Panc1 (cell line): ENCODE measurements at regions not wholly inside any gene's neighbourhood (a gene's known extent, or its start where the extent isn't known, plus 50 kb on each side); places are given as distances from the start of the nearest gene placed in this dataset.

Experiments used
- ATAC-seq: fragments of 200-7000 bp; cut with Tn5 transposase; 2 replicates; pipeline ENCODE4 v1.9.1; 2020; ENCODE audit warnings: mild to moderate bottlenecking, moderate library complexity
- BruUV-seq: library from RNA; stranded (reverse); fragments of 400-500 nt; replicated peaks from 2 replicates; lab custom pipeline; 2021; lab: Mats Ljungman, UMichigan
- CTCF ChIA-PET: fragments of 300-600 bp; sonication (Branson Sonifier 250); formaldehyde crosslinking; loops from one replicate; lab custom pipeline; 2022; ENCODE audit warnings: antibody characterized with exemption; lab: Charles Lee
- POLR2A ChIA-PET: fragments of 300-600 bp; sonication (Branson Sonifier 250); formaldehyde crosslinking; loops from one replicate; lab custom pipeline; 2022; ENCODE audit warnings: antibody characterized with exemption; lab: Charles Lee
- DNase-seq: peaks from one replicate; pipeline ENCODE4 v3.0.0-alpha.2; 2010; ENCODE audit warnings: low read depth, low spot score
- H3K27ac ChIP-seq: 2 replicates; pipeline ENCODE4 v1.5.1; 2011; ENCODE audit warnings: mild to moderate bottlenecking, low read length, inconsistent platforms
- H3K27me3 ChIP-seq: fragments of 200-500 bp; sonication (Bioruptor generic); 2 replicates; pipeline ENCODE4 v1.6.0; 2014; ENCODE audit warnings: low read length, inconsistent platforms; ENCODE audit not compliant: control insufficient read depth, insufficient read depth
- H3K36me3 ChIP-seq: fragments of 200-500 bp; sonication (Bioruptor generic); 2 replicates; pipeline ENCODE4 v1.5.1; 2014; ENCODE audit warnings: inconsistent platforms, mild to moderate bottlenecking, low read length, moderate library complexity; ENCODE audit not compliant: control insufficient read depth, insufficient read depth
- H3K4me1 ChIP-seq: 2 replicates; pipeline ENCODE4 v1.5.1; 2011; ENCODE audit warnings: inconsistent platforms, mild to moderate bottlenecking, low read length, moderate library complexity; ENCODE audit not compliant: control insufficient read depth, insufficient read depth
- H3K4me3 ChIP-seq, 2 experiments: 2 replicates each; pipeline ENCODE4 v1.5.1; 2011 to 2012; ENCODE audit warnings: low read depth in 2 of 2, low read length in 2 of 2, mild to moderate bottlenecking in 2 of 2, inconsistent platforms in 1 of 2, moderate library complexity in 1 of 2
- H3K9me3 ChIP-seq: fragments of 200-500 bp; sonication (Bioruptor generic); 2 replicates; pipeline ENCODE4 v1.5.1; 2014; ENCODE audit warnings: low read depth, mild to moderate bottlenecking, inconsistent platforms, low read length, moderate library complexity; ENCODE audit not compliant: control insufficient read depth, insufficient read depth
- POLR2AphosphoS5 ChIP-seq: IDR thresholded peaks from 2 replicates; pipeline ENCODE4 v1.6.1; 2012; ENCODE audit warnings: mild to moderate bottlenecking, low read depth, low read length, moderate library complexity
- SIN3A ChIP-seq: IDR thresholded peaks from 2 replicates; pipeline ENCODE4 v1.6.1; 2012; ENCODE audit warnings: low read depth, mild to moderate bottlenecking, low read length, moderate library complexity, borderline replicate concordance; ENCODE audit not compliant: insufficient read depth
- TCF7L2 ChIP-seq: IDR thresholded peaks from 2 replicates; pipeline ENCODE4 v1.6.1; 2011; ENCODE audit warnings: mild to moderate bottlenecking, low read depth, low read length, inconsistent platforms
- in situ Hi-C: cut with HindIII; loops from 2 replicates; pipeline ENCODE4 v1.10.0; 2016; ENCODE audit warnings: low sequenced_read_pairs, low pct_unique_long_range_greater_than_20kb
- intact Hi-C: fragments of 100-400 bp; cut with micrococcal nuclease; formaldehyde crosslinking; loops from one replicate; pipeline ENCODE4 v1.10.0; 2022; ENCODE audit not compliant: unreplicated experiment
- TF ChIP-seq, protein P1 (sequence below): fragments of 450-650 bp; IDR thresholded peaks from 2 replicates; pipeline ENCODE4 v1.5.1; 2017; ENCODE audit warnings: mild to moderate bottlenecking
- TF ChIP-seq, protein P2 (sequence below), 2 experiments: IDR thresholded peaks; 2 replicates each; pipeline ENCODE4 v1.6.1; 2011 to 2012; ENCODE audit warnings: low read depth in 2 of 2, control low read depth in 1 of 2, low read length in 1 of 2, mild to moderate bottlenecking in 1 of 2, moderate library complexity in 1 of 2; ENCODE audit not compliant: insufficient read depth in 1 of 2

DNA sequence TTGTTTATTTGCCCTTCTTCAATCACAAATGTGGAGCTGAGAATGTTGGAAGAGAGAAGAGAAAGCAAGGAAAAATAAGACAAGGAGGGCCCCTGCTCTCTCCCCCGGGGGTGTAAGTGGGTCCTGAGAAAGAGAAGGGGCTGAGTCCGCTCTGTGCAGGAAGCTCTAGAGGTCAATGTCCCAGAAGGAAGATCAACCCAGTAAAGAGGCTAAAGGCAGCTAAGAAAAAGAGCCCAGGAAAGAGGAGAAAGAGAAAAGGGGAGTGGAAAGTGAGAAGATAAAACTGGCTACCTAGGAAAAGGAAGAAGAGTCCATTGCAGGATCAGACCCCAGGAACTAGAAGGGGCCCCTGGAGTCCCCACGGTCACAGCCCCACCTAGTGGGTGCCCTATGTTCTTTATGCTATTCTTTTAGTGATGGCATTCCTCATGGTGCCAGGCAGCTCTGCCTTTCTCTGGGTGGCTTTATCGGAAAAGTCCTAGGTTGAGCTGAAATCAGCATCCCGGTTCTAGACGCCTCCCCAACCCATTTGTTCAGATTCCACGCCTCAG, 583.4 kb downstream of the ACTL7B start:
- DNase-seq = no peak
- no peaks in the 10 kb centered on the region for H3K4me1 ChIP-seq
- in situ Hi-C loops (no loop called here), intact Hi-C loops (no loop called here)
- BruUV-seq = no TSS peak
- H3K36me3 ChIP-seq = no peaks in the 10 kb centered on the region
- H3K27me3 ChIP-seq = no peaks in the 10 kb centered on the region
- ChIA-PET POLR2A (no interaction called here), CTCF (interaction anchor here (0.6 kb wide), 1 partner anchor 269 kb away, joined by 3 read pairs; no protein-coding TSS in a partner anchor)
- H3K27ac ChIP-seq = no peak overlapping the region
- H3K4me3 ChIP-seq = peak overlapping the region in 1 of 2 experiments; percentile 21; a peak in 2 of 4 replicates
- H3K9me3 ChIP-seq = no peaks in the 10 kb centered on the region
- ATAC-seq = 0 out of 2 replicates have a peak, but pooled peaks have one; percentile 56
- no peak for TF ChIP-seq POLR2AphosphoS5
- TF ChIP-seq SIN3A = no peak
- no peak for TF ChIP-seq TCF7L2
- TF ChIP-seq, protein P1, sequence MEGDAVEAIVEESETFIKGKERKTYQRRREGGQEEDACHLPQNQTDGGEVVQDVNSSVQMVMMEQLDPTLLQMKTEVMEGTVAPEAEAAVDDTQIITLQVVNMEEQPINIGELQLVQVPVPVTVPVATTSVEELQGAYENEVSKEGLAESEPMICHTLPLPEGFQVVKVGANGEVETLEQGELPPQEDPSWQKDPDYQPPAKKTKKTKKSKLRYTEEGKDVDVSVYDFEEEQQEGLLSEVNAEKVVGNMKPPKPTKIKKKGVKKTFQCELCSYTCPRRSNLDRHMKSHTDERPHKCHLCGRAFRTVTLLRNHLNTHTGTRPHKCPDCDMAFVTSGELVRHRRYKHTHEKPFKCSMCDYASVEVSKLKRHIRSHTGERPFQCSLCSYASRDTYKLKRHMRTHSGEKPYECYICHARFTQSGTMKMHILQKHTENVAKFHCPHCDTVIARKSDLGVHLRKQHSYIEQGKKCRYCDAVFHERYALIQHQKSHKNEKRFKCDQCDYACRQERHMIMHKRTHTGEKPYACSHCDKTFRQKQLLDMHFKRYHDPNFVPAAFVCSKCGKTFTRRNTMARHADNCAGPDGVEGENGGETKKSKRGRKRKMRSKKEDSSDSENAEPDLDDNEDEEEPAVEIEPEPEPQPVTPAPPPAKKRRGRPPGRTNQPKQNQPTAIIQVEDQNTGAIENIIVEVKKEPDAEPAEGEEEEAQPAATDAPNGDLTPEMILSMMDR = peak; percentile 44; the same call in 1 of the 2 replicates
- TF ChIP-seq, protein P2, sequence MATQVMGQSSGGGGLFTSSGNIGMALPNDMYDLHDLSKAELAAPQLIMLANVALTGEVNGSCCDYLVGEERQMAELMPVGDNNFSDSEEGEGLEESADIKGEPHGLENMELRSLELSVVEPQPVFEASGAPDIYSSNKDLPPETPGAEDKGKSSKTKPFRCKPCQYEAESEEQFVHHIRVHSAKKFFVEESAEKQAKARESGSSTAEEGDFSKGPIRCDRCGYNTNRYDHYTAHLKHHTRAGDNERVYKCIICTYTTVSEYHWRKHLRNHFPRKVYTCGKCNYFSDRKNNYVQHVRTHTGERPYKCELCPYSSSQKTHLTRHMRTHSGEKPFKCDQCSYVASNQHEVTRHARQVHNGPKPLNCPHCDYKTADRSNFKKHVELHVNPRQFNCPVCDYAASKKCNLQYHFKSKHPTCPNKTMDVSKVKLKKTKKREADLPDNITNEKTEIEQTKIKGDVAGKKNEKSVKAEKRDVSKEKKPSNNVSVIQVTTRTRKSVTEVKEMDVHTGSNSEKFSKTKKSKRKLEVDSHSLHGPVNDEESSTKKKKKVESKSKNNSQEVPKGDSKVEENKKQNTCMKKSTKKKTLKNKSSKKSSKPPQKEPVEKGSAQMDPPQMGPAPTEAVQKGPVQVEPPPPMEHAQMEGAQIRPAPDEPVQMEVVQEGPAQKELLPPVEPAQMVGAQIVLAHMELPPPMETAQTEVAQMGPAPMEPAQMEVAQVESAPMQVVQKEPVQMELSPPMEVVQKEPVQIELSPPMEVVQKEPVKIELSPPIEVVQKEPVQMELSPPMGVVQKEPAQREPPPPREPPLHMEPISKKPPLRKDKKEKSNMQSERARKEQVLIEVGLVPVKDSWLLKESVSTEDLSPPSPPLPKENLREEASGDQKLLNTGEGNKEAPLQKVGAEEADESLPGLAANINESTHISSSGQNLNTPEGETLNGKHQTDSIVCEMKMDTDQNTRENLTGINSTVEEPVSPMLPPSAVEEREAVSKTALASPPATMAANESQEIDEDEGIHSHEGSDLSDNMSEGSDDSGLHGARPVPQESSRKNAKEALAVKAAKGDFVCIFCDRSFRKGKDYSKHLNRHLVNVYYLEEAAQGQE (IDR thresholded peaks at IDR 0.05; ENCODE audit: insufficient read depth in 1 of 2, low read depth in 2 of 2, low read length in 1 of 2) = no peak

DNA sequence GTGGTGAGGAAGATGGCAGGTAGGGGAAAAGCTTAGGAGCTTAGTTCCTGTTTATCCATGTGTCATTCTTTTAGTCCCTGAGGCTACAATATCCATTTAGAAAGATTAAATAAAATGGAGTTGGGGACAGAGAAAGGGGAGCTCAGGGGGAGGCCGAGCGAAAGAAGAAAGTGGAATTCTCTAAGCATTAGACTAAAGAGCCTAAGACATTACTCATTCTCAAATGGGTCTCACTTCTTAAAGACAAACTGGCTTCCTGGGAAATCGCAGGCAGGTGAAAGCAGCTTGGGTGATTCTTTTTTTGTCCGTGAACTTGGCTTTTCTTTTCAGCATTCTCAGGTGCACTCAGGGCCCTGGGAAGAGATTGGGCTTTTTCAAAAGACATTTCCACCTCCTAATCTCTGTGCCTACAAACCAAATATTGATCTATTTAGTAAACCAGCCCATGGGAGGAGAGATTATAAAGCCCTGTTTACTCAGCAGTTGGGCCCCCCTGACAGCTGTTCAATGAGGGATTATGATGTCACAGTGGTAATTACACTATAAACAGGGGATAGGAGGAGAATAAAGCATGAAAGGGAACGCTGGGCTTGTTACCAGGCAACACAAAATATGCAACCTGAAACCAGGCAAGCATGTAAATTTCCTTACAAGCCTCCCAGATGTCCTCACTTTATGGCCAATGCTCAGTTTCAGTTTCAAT, 584.0 kb downstream of the ACTL7B start:
- no peaks in the 10 kb centered on the region for H3K36me3 ChIP-seq
- no peaks in the 10 kb centered on the region for H3K9me3 ChIP-seq
- no peaks in the 10 kb centered on the region for H3K4me1 ChIP-seq
- CTCF ChIA-PET = interaction anchor here (0.6 kb wide), 1 partner anchor 268 kb away, joined by 3 read pairs; no protein-coding TSS in a partner anchor
- H3K27me3 ChIP-seq = no peaks in the 10 kb centered on the region
- BruUV-seq = no TSS peak
- DNase-seq (peak; percentile 13), ATAC-seq (no peak)
- intact Hi-C loops = no loop called here
- no peak for TF ChIP-seq SIN3A
- TF ChIP-seq, protein P2 (IDR thresholded peaks at IDR 0.05; ENCODE audit: insufficient read depth in 1 of 2, low read depth in 2 of 2, low read length in 1 of 2) = no peak
- TF ChIP-seq, protein P1 = no peak
- TF ChIP-seq POLR2AphosphoS5 = no peak
- no peak for TF ChIP-seq TCF7L2
- POLR2A ChIA-PET = no interaction called here
- in situ Hi-C loops = no loop called here
- H3K27ac ChIP-seq = no peak overlapping the region
- peak overlapping the region in 1 of 2 experiments; percentile 21; a peak in 2 of 4 replicates for H3K4me3 ChIP-seq
